Stimulated activated naive B cell treated with anti-CD40 and anti-IgM and Interleukin-4, amounts not matched to agents 10 μg/mL and 1 μg/mL and 100 μg/mL, for 72 hours (primary cell): ENCODE measurements at regions not wholly inside any gene's neighbourhood (a gene's known extent, or its start where the extent isn't known, plus 50 kb on each side); places are given as distances from the start of the nearest gene placed in this dataset.
"Not testable (repeated sequence)": the region's sequence is repeated elsewhere in the genome, so short reads cannot be mapped to it uniquely, and the experiment has no call there.

ENCODE experiments used
- ATAC-seq, 2 donors: fragments of 150-1000 bp; cut with Tn5 transposase; replicated peaks; 2 replicates each; pipeline ENCODE4 v1.10.0; 2021; ENCODE audit warnings: moderate library complexity in 1 of 2
- DNase-seq: peaks from one replicate; pipeline ENCODE4 v3.0.0; 2021
- H3K27ac Mint-ChIP-seq: one replicate; pipeline ENCODE4 v1.8.0; 2022; ENCODE audit warnings: mild to moderate bottlenecking, mixed read lengths
- H3K27me3 Mint-ChIP-seq, 2 donors: one replicate each; pipeline ENCODE4 v1.8.0; 2022; ENCODE audit warnings: mixed read lengths in 2 of 2
- H3K36me3 Mint-ChIP-seq, 2 donors: one replicate each; pipeline ENCODE4 v1.8.0; 2022; ENCODE audit warnings: mixed read lengths in 2 of 2, mild to moderate bottlenecking in 1 of 2
- H3K4me1 Mint-ChIP-seq, 2 donors: one replicate each; pipeline ENCODE4 v1.8.0; 2022; ENCODE audit warnings: mixed read lengths in 2 of 2, mild to moderate bottlenecking in 1 of 2
- H3K4me3 Mint-ChIP-seq, 2 donors: one replicate each; pipeline ENCODE4 v1.8.0; 2022; ENCODE audit warnings: mild to moderate bottlenecking in 2 of 2, mixed read lengths in 2 of 2, moderate library complexity in 1 of 2
- H3K9me3 Mint-ChIP-seq, 2 donors: one replicate each; pipeline ENCODE4 v1.8.0; 2022; ENCODE audit warnings: mixed read lengths in 2 of 2, mild to moderate bottlenecking in 1 of 2

- not testable (repeated sequence) for DNase-seq, H3K36me3 Mint-ChIP-seq, ATAC-seq, H3K4me1 Mint-ChIP-seq, H3K27me3 Mint-ChIP-seq, H3K27ac Mint-ChIP-seq, H3K4me3 Mint-ChIP-seq
- H3K9me3 Mint-ChIP-seq = peaks cover 14 to 17% of the 10 kb centered on the region in 2 donors
Observed at GRCh38 chr6:94557207-94557606, 1020.1 kb upstream of the MANEA start.

- peaks cover 0 to 1% of the 10 kb centered on the region in 2 donors for H3K9me3 Mint-ChIP-seq
- no peak overlapping the region for H3K4me3 Mint-ChIP-seq
- no peak overlapping the region for H3K27ac Mint-ChIP-seq
- H3K4me1 Mint-ChIP-seq = no peaks in the 10 kb centered on the region
- H3K36me3 Mint-ChIP-seq = no peaks in the 10 kb centered on the region
- no peaks in the 10 kb centered on the region for H3K27me3 Mint-ChIP-seq
- no peak for ATAC-seq
- DNase-seq = no peak
Observed at GRCh38 chr6:94548201-94548600, 1029.1 kb upstream of the MANEA start.

GRCh38 chr6:94535798-94536197 is 1041.5 kb upstream of the MANEA start:
- DNase-seq (no peak), ATAC-seq (no peak)
- Mint-ChIP-seq H3K36me3 (no peaks in the 10 kb centered on the region), H3K9me3 (peaks cover 0 to 4% of the 10 kb centered on the region in 2 donors), H3K27me3 (no peaks in the 10 kb centered on the region), H3K27ac (no peak overlapping the region), H3K4me1 (no peaks in the 10 kb centered on the region), H3K4me3 (no peak overlapping the region)

GRCh38 chr6:94511502-94512088 is 1065.7 kb upstream of the MANEA start:
- DNase-seq (no peak), ATAC-seq (no peak)
- Mint-ChIP-seq H3K27ac (no peak overlapping the region), H3K4me1 (no peaks in the 10 kb centered on the region), H3K36me3 (no peaks in the 10 kb centered on the region), H3K4me3 (no peak overlapping the region), H3K27me3 (no peaks in the 10 kb centered on the region), H3K9me3 (peaks cover 0 to 3% of the 10 kb centered on the region in 2 donors)

GRCh38 chr6:94510877-94511276 is 1066.5 kb upstream of the MANEA start:
- Mint-ChIP-seq H3K27ac (no peak overlapping the region), H3K36me3 (no peaks in the 10 kb centered on the region), H3K27me3 (no peaks in the 10 kb centered on the region), H3K4me1 (no peaks in the 10 kb centered on the region), H3K4me3 (no peak overlapping the region), H3K9me3 (no peaks in the 10 kb centered on the region)
- DNase-seq = no peak
- no peak for ATAC-seq

- H3K36me3 Mint-ChIP-seq = no peaks in the 10 kb centered on the region
- H3K27me3 Mint-ChIP-seq = no peaks in the 10 kb centered on the region
- DNase-seq = no peak
- no peak overlapping the region for H3K4me3 Mint-ChIP-seq
- H3K27ac Mint-ChIP-seq = no peak overlapping the region
- H3K9me3 Mint-ChIP-seq = no peaks in the 10 kb centered on the region
- no peak for ATAC-seq
- no peaks in the 10 kb centered on the region for H3K4me1 Mint-ChIP-seq
Observed at GRCh38 chr6:94501516-94501915, 1075.8 kb upstream of the MANEA start.

- Mint-ChIP-seq H3K4me3 (no peak overlapping the region), H3K27ac (no peak overlapping the region), H3K4me1 (no peaks in the 10 kb centered on the region), H3K27me3 (no peaks in the 10 kb centered on the region), H3K9me3 (peaks cover 0 to under 1% of the 10 kb centered on the region in 2 donors), H3K36me3 (no peaks in the 10 kb centered on the region)
- DNase-seq (no peak), ATAC-seq (no peak)
Observed at GRCh38 chr6:94498099-94498498, 1078.7 kb upstream of the EPHA7 start.

- Mint-ChIP-seq H3K4me3 (no peak overlapping the region), H3K27ac (no peak overlapping the region), H3K4me1 (no peaks in the 10 kb centered on the region), H3K36me3 (no peaks in the 10 kb centered on the region), H3K27me3 (no peaks in the 10 kb centered on the region), H3K9me3 (peaks cover 0 to 1% of the 10 kb centered on the region in 2 donors)
- DNase-seq (no peak), ATAC-seq (no peak)
Observed at GRCh38 chr6:94494500-94494899, 1075.1 kb upstream of the EPHA7 start.

GRCh38 chr6:94487371-94487770 is 1068.0 kb upstream of the EPHA7 start:
- no peaks in the 10 kb centered on the region for H3K27me3 Mint-ChIP-seq
- no peak for DNase-seq
- ATAC-seq = no peak
- no peaks in the 10 kb centered on the region for H3K9me3 Mint-ChIP-seq
- no peaks in the 10 kb centered on the region for H3K36me3 Mint-ChIP-seq
- no peak overlapping the region for H3K27ac Mint-ChIP-seq
- no peaks in the 10 kb centered on the region for H3K4me1 Mint-ChIP-seq
- H3K4me3 Mint-ChIP-seq = no peak overlapping the region

- Mint-ChIP-seq H3K36me3 (no peaks in the 10 kb centered on the region), H3K4me1 (no peaks in the 10 kb centered on the region), H3K4me3 (no peak overlapping the region), H3K27ac (no peak overlapping the region), H3K27me3 (no peaks in the 10 kb centered on the region), H3K9me3 (peaks cover 0 to 6% of the 10 kb centered on the region in 2 donors)
- ATAC-seq (no peak), DNase-seq (no peak)
Observed at GRCh38 chr6:94478133-94479005, 1059.0 kb upstream of the EPHA7 start.

- Mint-ChIP-seq H3K4me3 (no peak overlapping the region), H3K4me1 (no peaks in the 10 kb centered on the region), H3K9me3 (peaks cover 0 to 2% of the 10 kb centered on the region in 2 donors), H3K27ac (no peak overlapping the region), H3K27me3 (no peaks in the 10 kb centered on the region), H3K36me3 (no peaks in the 10 kb centered on the region)
- no peak for DNase-seq
- no peak for ATAC-seq
Observed at GRCh38 chr6:94468830-94469229, 1049.5 kb upstream of the EPHA7 start.

- no peak overlapping the region for H3K4me3 Mint-ChIP-seq
- H3K36me3 Mint-ChIP-seq = no peaks in the 10 kb centered on the region
- ATAC-seq (no peak), DNase-seq (no peak)
- no peaks in the 10 kb centered on the region for H3K4me1 Mint-ChIP-seq
- H3K27ac Mint-ChIP-seq = no peak overlapping the region
- H3K9me3 Mint-ChIP-seq = peaks cover 0 to 2% of the 10 kb centered on the region in 2 donors
- no peaks in the 10 kb centered on the region for H3K27me3 Mint-ChIP-seq
Observed at GRCh38 chr6:94464018-94464510, 1044.7 kb upstream of the EPHA7 start.

- no peak overlapping the region for H3K4me3 Mint-ChIP-seq
- H3K36me3 Mint-ChIP-seq = no peaks in the 10 kb centered on the region
- peaks cover 0 to 2% of the 10 kb centered on the region in 2 donors for H3K9me3 Mint-ChIP-seq
- H3K27me3 Mint-ChIP-seq = no peaks in the 10 kb centered on the region
- no peak overlapping the region for H3K27ac Mint-ChIP-seq
- DNase-seq (no peak), ATAC-seq (no peak)
- no peaks in the 10 kb centered on the region for H3K4me1 Mint-ChIP-seq
Observed at GRCh38 chr6:94463306-94463705, 1043.9 kb upstream of the EPHA7 start.

- no peak overlapping the region for H3K4me3 Mint-ChIP-seq
- H3K9me3 Mint-ChIP-seq = peaks cover 0 to 2% of the 10 kb centered on the region in 2 donors
- DNase-seq = no peak
Observed at GRCh38 chr6:94462231-94462630, 1042.9 kb upstream of the EPHA7 start.

GRCh38 chr6:94456266-94456665 is 1036.9 kb upstream of the EPHA7 start:
- Mint-ChIP-seq H3K4me3 (no peak overlapping the region), H3K27me3 (no peaks in the 10 kb centered on the region), H3K4me1 (no peaks in the 10 kb centered on the region), H3K27ac (no peak overlapping the region), H3K36me3 (no peaks in the 10 kb centered on the region), H3K9me3 (peaks cover 0 to 3% of the 10 kb centered on the region in 2 donors)
- ATAC-seq (no peak), DNase-seq (no peak)

More at GRCh38 chr6:94462231-94462630, 1042.9 kb upstream of the EPHA7 start:
- Mint-ChIP-seq H3K27ac (no peak overlapping the region), H3K36me3 (no peaks in the 10 kb centered on the region), H3K27me3 (no peaks in the 10 kb centered on the region), H3K4me1 (no peaks in the 10 kb centered on the region)
- ATAC-seq = no peak
